Stimulated activated CD4-positive, alpha-beta T cell treated with anti-CD3 and anti-CD28 coated beads, Interleukin-4, amount 100 ng/mL, for 24 hours (primary cell): ENCODE measurements at regions not wholly inside any gene's neighbourhood (a gene's known extent, or its start where the extent isn't known, plus 50 kb on each side); places are given as distances from the start of the nearest gene placed in this dataset.
"Not testable (repeated sequence)": the region's sequence is repeated elsewhere in the genome, so short reads cannot be mapped to it uniquely, and the experiment has no call there.

Experiments
- DNase-seq: peaks from one replicate; pipeline ENCODE4 v3.0.0-alpha.2; 2020

- DNase-seq = no peak
Observed at GRCh38 chr2:175755169-175755568, 246.9 kb downstream of the LNPK start.

DNA sequence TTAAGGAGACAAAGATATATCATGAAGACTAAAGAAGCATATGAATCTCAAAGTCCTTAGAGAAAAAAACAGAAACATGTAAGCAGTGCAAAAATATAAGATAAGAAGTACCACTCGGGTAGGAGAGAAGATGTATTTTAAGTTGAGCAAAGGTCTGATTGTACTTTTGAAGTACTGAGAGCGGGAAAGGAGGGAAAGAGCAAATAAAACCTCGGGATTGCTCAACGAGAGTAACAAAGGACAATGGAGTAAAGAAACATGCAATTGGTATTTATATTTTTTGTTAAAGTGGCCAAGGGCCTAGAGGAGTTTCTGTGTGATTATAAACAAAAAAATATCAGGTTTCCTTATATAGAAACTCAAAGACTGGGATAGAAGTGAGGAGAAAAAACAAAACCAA is 251.9 kb downstream of the LNPK start:
- DNase-seq = no peak

DNA sequence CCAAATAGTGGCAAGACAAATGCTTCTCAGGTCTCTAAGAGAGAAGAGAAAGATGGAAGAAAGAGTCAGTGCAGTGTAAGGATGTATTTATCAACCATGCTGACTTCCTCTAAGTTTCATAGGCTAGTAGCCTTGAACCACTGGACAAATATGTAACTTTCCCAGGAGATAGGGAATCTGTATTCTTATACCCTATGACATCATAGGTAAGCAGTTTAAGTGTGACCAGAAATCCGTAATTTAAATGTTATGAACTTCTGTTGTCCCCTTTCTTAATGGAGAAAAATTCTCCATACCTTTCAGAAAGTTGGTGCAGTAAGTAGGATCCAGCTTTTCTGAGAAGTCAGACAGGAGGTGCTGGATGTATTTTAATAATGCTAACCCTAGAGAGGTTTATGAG is 256.2 kb downstream of the LNPK start:
- DNase-seq = no peak

GRCh38 chr2:175744000-175744399 is 258.1 kb downstream of the LNPK start:
- DNase-seq = no peak

- no peak for DNase-seq
Observed at GRCh38 chr2:175743011-175743410, 259.1 kb downstream of the LNPK start.

- no peak for DNase-seq
Observed at GRCh38 chr2:175742367-175742766, 259.7 kb downstream of the LNPK start.

- no peak for DNase-seq
Observed at GRCh38 chr2:175741164-175741563, 260.9 kb downstream of the LNPK start.

- no peak for DNase-seq
Observed at GRCh38 chr2:175737722-175738361, 264.2 kb downstream of the LNPK start.

DNA sequence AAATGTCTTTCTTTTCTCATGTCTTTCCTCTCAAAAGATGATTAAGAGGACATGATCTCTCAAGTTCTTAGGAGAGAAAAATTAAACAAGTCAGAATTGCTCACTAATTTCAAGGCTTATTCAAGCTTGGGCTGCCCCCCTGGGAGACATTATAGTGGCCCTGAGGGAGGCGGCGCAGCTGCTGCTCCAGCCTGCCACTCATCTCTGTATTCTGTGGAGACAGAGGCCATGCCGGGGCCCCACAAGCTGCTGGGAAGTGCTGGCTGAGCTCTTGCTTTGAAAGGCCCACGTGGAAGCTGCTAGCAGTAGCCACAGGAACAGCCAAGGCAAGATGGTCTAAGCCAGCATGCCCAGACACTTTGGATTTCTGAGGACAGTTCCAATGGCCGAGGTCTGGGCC is 267.4 kb downstream of the LNPK start:
- DNase-seq = no peak

DNA sequence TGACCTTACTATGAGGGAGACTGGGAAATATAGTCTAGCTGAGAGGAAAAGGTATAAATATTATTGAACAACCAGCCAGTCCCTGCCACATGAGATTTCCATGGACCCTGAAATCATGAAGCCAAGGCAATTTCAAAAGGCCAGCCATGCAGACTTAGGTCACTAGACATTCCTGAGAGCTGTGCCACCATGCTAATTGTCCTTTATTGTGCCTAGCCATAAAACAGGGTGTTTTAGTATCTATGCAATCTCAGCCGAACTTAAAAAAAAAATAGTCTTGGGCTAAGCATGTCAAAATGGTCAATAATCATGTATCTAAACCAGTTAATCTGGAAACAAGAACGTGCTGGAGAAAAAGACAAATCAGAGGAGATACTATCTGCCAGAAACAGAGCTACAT is 269.5 kb downstream of the LNPK start:
- DNase-seq = no peak

DNA sequence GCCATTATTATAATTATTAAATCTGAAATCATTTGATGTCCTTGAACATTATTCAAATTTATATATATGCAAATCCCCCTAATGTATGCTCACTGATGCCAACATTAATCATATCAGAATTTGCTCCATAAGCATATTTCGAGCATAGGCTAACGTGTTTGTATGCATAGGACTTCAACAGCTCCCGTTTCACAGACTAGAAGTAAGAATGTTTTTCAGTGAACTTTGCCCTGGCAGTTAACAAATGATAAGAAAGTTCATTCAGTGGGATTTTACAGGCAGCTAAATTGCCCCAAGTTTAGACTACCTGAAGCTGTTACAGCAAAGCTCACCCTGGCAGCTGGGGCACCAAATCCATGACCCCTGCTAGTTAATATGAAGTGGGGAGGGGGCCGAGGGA is 272.0 kb downstream of the LNPK start:
- DNase-seq = no peak

DNA sequence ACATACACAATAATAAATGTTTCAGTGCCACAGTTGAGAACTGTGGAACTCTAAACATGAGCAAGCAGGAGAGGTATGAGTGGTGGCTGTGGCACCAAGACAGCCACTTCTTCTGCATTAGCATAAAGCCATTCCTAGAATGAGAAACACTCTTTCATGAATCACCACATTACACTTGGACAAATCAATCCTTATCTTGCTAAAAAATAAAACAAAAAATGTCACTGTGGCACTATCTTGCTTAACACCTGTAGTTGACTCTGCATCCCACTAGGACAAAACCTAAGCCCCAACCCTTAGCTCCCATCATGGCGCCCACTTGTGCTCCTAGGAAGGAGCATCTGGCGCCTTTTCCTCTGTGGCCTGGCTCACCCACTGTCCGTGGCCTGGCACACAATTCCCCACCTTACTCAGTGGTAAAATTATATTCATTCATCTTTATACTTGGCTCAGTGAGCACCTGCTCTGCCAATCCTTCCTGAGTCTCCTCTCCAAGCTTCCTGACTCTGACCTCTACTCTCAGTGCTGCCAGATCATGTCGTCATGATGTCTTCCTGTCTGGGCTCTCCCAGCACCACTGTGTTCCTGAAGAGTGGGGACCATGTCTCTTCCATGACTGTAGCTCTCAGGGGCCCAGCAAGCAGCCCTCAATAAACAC is 272.9 kb downstream of the LNPK start:
- DNase-seq = no peak

GRCh38 chr2:175728032-175728431 is 274.0 kb downstream of the LNPK start:
- DNase-seq = no peak

DNA sequence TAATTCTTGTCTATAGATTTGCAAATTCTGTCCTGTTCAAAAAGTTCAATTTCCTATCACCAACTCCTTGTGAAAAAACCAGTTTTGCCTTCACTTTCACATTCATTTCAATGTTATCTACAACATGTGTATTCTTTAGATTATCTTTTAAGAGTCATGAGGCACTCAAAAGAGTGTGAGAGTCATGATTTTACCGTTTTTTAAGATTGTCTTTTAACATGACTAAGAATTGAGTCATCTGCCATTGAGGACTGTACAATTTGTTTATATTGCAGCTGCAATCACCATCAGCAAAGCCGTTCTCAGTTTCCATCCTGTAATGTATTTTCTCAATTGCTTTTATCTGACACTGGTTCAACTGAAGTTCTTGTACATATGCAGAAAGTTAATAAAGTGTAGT is 275.8 kb downstream of the LNPK start:
- DNase-seq = no peak

DNA sequence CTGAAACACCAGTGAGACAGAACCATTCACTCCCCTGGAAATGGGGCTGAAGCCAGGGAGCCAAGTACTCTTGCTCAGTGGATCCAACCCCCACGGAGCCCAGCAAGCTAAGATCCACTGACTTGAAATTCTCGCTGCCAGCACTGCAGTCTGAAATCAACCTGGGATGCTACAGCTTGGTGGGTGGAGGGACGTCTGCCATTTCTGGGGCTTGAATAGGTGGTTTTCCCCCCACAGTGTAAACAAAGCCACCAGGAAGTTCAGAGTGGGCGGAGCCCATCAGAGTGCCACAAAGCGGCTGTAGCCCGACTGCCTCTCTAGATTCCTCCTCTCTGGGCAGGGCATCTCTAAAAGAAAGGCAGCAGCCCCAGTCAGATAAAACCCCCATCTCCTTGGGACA is 292.8 kb downstream of the LNPK start:
- DNase-seq = no peak

GRCh38 chr2:175707322-175707721 is 294.7 kb downstream of the LNPK start:
- no peak for DNase-seq

DNA sequence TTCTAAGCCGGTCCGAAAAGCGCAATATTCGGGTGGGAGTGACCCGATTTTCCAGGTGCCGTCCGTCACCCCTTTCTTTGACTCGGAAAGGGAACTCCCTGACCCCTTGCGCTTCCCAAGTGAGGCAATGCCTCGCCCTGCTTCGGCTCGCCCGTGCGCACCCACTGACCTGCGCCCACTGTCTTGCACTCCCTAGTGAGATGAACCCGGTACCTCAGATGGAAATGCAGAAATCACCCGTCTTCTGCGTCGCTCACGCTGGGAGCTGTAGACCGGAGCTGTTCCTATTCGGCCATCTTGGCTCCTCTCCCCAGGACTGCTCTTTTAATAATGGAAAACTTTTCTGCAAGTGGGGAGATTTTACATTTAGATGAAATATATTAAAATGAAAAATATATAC is 297.5 kb downstream of the LNPK start:
- DNase-seq = not testable (repeated sequence)

DNA sequence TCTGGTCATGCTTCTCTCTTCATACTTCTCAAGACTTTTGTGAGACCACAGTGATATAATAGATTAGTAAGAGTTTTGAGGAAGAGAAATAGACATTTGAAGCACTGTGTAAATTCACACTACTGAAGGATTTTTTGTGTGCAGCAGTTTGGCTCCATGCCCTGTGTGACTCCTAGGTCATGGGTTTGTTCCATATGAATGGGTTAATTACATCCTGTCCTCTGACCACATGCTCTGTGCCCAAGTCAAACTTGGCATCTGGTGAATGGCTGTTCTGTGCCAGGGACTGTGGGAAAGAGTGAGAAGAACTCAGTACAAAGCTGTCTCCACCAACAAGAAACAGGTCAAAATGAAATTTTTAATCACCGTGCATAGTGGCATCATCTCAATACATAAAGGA is 304.0 kb downstream of the LNPK start:
- no peak for DNase-seq

DNA sequence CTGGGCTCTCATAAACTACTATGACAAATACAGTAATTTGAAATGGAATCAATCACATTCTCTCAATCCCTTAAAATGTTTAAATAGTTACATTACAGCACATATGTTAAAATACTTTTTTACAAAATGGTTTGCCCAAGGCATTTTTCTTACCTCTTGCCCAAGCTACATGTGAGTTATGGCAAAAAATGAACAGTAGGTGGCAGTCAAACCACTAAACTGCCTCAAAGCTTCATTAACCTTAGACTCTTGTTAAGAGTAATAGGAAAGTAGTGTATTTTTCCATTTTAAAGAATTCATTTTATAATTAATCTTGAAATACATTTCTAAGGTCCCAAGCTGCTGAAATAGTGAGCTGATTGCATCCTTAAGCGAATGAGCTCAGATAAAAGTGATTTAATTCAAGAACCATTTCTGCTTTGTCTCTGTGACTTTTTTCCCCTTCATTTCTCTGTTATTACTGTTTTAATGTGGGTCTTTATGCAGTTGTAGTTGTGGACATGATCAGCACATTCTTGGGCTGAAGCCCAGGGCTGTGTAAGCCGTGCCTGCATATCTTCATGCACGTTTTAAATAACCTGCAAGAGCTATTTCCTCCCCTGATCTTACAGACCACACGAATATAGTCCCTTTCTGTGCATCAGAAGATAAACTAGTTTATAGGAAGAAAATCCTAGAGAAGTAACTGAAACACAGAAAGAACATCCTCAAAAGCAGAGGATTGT is 311.8 kb downstream of the LNPK start:
- peak; percentile 24 for DNase-seq

GRCh38 chr2:175688243-175688642 is 313.8 kb downstream of the LNPK start:
- DNase-seq = no peak

DNA sequence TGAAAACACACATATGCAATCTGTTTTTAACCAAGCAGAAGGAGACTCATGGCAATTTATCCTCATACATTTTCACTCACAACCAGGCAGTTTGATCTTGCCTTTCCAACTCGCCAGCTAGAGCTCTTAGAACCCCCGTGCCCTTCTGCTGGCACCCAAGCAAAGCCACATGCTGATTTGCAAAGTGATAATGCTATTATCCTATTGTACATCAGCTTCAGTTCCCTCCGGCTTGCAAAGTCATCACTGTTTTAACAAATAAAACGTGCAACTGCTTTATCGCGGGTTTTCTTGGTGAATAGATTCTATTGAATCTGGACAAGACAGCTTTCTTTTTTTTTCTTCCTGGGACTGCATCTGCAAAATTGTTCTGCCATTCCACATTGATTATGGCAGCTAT is 314.6 kb downstream of the LNPK start:
- no peak for DNase-seq

DNA sequence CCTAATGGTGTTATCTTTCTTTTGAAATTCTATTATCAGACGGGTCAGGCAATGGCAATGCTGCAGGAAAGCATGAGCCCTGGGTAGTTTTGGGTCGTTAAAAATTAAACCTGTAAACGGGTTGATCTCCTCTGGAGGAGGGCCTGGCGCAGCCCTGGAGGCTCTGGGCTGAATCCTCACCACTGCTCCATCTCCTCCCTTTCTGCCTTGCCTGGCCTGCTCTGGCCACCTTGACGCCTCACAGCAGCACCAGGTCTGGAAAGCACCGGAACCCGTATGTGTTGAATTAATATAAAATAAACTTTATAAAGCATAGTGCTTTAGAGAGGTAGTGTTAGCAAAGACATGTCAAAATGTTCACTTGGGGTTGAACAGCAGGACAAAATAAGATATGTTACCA is 316.1 kb downstream of the LNPK start:
- no peak for DNase-seq

- no peak for DNase-seq
Observed at GRCh38 chr2:175684466-175684865, 317.6 kb downstream of the LNPK start.

DNA sequence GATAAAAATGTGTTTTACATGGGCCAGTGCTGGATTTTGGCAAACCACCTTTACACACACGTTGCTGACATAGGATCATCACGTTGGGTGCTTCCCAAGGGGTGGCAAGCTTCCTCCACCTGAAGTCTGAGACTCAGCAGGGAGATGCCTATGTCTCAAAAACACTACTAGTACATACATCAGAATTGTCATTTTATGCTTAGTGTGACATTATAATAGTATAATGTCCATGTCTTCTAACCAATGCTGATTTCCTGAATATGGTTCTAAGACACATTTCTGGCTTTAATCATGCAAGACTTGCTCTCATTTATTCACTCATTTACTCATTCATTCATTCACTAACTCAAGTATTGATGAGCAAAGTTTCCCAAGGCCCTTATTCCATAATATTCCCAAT is 322.3 kb downstream of the LNPK start:
- no peak for DNase-seq

DNA sequence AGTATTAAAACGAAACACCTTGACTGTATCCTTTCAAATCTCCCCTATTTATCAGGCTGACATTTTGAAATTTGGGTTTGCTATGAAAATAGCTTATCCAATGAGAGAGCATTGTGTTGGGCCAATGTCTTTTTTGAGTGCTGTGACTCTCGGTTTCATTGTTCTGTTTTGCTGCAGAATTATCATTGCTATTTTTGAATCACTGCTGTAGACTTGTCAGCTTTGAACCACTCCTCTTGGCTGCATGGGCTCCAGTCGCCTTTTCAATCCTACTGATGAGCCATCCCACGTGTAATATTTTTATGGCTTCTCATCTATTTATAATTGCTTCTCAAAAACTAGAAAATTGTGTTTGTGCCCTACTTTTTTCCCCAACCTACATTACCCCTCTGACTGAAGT is 322.8 kb downstream of the LNPK start:
- DNase-seq = no peak
